KMS-11 (cell line): ENCODE measurements at regions not wholly inside any gene's neighbourhood (a gene's known extent, or its start where the extent isn't known, plus 50 kb on each side); places are given as distances from the start of the nearest gene placed in this dataset.

ENCODE experiments used
- H2AFZ ChIP-seq: fragments of 200-600 bp; sonication (generic); 2 replicates; pipeline ENCODE4 v1.6.1; 2016; ENCODE audit warnings: antibody characterized with exemption, mixed run types, low read depth
- H3K27ac ChIP-seq: fragments of 200-600 bp; sonication (generic); 2 replicates; pipeline ENCODE4 v1.6.1; 2016; ENCODE audit warnings: mild to moderate bottlenecking, mixed run types
- H3K27me3 ChIP-seq: fragments of 200-600 bp; sonication (generic); 2 replicates; pipeline ENCODE4 v1.6.1; 2017; ENCODE audit warnings: mild to moderate bottlenecking, low read depth, mixed run types, moderate library complexity; ENCODE audit not compliant: insufficient read depth
- H3K36me3 ChIP-seq: fragments of 200-600 bp; sonication (generic); 2 replicates; pipeline ENCODE4 v1.6.1; 2017; ENCODE audit warnings: mild to moderate bottlenecking, mixed run types; ENCODE audit not compliant: insufficient read depth
- H3K4me1 ChIP-seq: fragments of 200-600 bp; sonication (generic); 2 replicates; pipeline ENCODE4 v1.6.1; 2016; ENCODE audit warnings: mild to moderate bottlenecking, low read depth, mixed run types; ENCODE audit not compliant: poor library complexity, severe bottlenecking
- H3K4me2 ChIP-seq: fragments of 200-600 bp; sonication (generic); 2 replicates; pipeline ENCODE4 v1.7.0; 2016; ENCODE audit warnings: mild to moderate bottlenecking, mixed run types
- H3K4me3 ChIP-seq: fragments of 200-600 bp; sonication (generic); IDR thresholded peaks from 2 replicates; pipeline ENCODE4 v1.6.1; 2017; ENCODE audit warnings: low read depth, low read length, mixed read lengths; ENCODE audit not compliant: insufficient read depth
- H3K79me2 ChIP-seq: fragments of 200-600 bp; sonication (generic); 2 replicates; pipeline ENCODE4 v1.6.1; 2016; ENCODE audit warnings: low read depth, mixed run types; ENCODE audit not compliant: insufficient read depth
- H3K9ac ChIP-seq: fragments of 200-600 bp; sonication (generic); 2 replicates; pipeline ENCODE4 v1.6.1; 2016; ENCODE audit warnings: mild to moderate bottlenecking, mixed run types
- H4K20me1 ChIP-seq: fragments of 200-600 bp; sonication (generic); 2 replicates; pipeline ENCODE4 v1.6.1; 2016; ENCODE audit warnings: mild to moderate bottlenecking, mixed run types; ENCODE audit not compliant: insufficient read depth
- TF ChIP-seq, protein P1 (sequence below): fragments of 200-600 bp; sonication (generic); conservative IDR thresholded peaks from 2 replicates; pipeline ENCODE4 v1.6.1; 2017; ENCODE audit warnings: low read depth, mild to moderate bottlenecking, antibody characterized with exemption, low read length, moderate library complexity, mixed read lengths

- no peak overlapping the region for H3K27ac ChIP-seq
- H2AFZ ChIP-seq: no peak overlapping the region
- H3K27me3 ChIP-seq: no peaks in the 10 kb centered on the region
- no peak overlapping the region for H3K4me3 ChIP-seq
- H4K20me1 ChIP-seq: no peaks in the 10 kb centered on the region
- no peak overlapping the region for H3K9ac ChIP-seq
- H3K79me2 ChIP-seq: no peaks in the 10 kb centered on the region
- TF ChIP-seq, protein P1, sequence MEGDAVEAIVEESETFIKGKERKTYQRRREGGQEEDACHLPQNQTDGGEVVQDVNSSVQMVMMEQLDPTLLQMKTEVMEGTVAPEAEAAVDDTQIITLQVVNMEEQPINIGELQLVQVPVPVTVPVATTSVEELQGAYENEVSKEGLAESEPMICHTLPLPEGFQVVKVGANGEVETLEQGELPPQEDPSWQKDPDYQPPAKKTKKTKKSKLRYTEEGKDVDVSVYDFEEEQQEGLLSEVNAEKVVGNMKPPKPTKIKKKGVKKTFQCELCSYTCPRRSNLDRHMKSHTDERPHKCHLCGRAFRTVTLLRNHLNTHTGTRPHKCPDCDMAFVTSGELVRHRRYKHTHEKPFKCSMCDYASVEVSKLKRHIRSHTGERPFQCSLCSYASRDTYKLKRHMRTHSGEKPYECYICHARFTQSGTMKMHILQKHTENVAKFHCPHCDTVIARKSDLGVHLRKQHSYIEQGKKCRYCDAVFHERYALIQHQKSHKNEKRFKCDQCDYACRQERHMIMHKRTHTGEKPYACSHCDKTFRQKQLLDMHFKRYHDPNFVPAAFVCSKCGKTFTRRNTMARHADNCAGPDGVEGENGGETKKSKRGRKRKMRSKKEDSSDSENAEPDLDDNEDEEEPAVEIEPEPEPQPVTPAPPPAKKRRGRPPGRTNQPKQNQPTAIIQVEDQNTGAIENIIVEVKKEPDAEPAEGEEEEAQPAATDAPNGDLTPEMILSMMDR: no peak
- no peaks in the 10 kb centered on the region for H3K36me3 ChIP-seq
- no peak overlapping the region for H3K4me2 ChIP-seq
- peaks cover 10% of the 10 kb centered on the region for H3K4me1 ChIP-seq
Observed at GRCh38 chr13:91106565-91106964, 240.9 kb upstream of the MIR17HG start.

GRCh38 chr13:91108315-91108714 lies 239.2 kb upstream of the MIR17HG start:
- no peaks in the 10 kb centered on the region for H3K36me3 ChIP-seq
- H4K20me1 ChIP-seq: no peaks in the 10 kb centered on the region
- H3K27ac ChIP-seq: no peak overlapping the region
- H3K9ac ChIP-seq: no peak overlapping the region
- H3K27me3 ChIP-seq: no peaks in the 10 kb centered on the region
- TF ChIP-seq, protein P1: no peak
- no peak overlapping the region for H2AFZ ChIP-seq
- no peak overlapping the region for H3K4me3 ChIP-seq
- peaks cover 10% of the 10 kb centered on the region for H3K4me1 ChIP-seq
- no peak overlapping the region for H3K4me2 ChIP-seq
- H3K79me2 ChIP-seq: no peaks in the 10 kb centered on the region

DNA sequence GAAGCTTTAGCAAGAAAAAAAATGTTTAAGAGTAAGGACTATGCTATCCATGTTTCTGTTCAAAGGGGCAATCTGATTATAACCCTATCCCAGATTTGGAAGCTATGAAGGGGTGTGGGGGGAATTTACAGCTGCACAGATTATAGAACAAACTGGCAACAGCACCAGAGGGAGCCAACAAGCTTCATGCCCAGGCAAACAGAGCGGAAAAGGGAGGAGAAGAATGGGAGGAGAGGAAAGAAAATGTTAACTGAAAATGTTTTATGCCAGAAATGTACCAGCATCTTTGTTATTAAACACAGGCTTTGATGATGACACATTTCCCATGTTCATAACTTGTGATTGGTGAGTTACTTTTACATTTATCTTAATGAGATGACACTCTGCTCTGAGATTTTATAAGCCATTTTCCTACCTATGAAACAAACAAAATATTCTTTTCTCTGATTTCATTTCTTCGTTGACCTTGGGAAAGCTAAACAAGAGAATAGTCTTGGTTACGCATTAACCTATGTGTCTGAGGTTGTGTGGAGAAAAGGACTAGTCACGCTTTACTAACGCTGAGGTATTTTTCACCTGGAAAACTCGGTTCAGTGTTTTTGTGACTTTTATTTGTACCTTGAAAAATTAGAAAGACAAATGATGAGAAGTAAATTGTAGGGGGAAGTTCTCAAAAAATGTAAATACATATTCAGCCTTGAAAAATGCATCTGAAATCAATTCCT lies 235.8 kb upstream of the MIR17HG start:
- H3K4me3 ChIP-seq: no peak overlapping the region
- peaks cover 8% of the 10 kb centered on the region for H3K4me1 ChIP-seq
- no peaks in the 10 kb centered on the region for H4K20me1 ChIP-seq
- TF ChIP-seq, protein P1: no peak
- no peak overlapping the region for H3K9ac ChIP-seq
- no peak overlapping the region for H3K27ac ChIP-seq
- no peaks in the 10 kb centered on the region for H3K27me3 ChIP-seq
- no peaks in the 10 kb centered on the region for H3K79me2 ChIP-seq
- H3K36me3 ChIP-seq: no peaks in the 10 kb centered on the region
- no peak overlapping the region for H3K4me2 ChIP-seq
- H2AFZ ChIP-seq: no peak overlapping the region

DNA sequence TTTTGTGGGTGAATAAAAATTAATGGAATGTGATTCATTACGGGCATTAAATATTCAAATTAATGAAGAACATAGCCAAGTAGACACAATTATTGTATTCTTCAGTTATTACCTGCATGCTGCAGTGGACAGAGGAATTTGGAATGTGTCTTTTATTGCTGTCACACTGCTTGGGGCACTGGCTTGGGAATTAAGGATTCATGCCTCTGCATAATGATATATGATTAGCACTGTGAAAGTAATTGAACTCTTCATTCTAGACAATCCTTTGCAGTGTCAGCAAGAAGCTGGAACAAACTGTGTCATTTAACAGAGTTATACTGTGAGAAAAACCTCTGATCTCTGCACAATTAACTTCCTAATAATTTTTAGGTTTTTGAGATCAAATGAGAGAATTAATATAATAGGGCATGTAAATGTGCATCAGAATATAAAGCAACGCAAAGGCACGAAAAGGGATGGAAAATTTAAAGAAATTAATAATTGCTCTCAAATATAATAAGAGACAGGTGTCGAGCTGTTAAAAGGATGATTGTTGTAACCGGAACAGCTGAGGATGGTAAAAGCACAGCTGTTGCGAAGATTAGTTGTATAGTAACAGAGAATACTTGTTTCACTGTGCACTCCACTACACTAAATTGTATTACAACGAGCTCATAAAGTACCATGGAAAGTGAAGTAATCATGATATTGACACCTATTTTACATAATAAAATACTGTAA lies 235.1 kb upstream of the MIR17HG start:
- Histone ChIP-seq H3K27me3 (no peaks in the 10 kb centered on the region), H3K4me3 (no peak overlapping the region), H3K36me3 (no peaks in the 10 kb centered on the region), H4K20me1 (no peaks in the 10 kb centered on the region), H3K4me2 (no peak overlapping the region), H3K9ac (no peak overlapping the region), H2AFZ (no peak overlapping the region), H3K27ac (no peak overlapping the region), H3K4me1 (peaks cover under 1% of the 10 kb centered on the region), H3K79me2 (no peaks in the 10 kb centered on the region)
- TF ChIP-seq, protein P1: no peak
